ENCODE measurements at regions not wholly inside any gene's neighbourhood (a gene's known extent, or its start where the extent isn't known, plus 50 kb on each side); places are given as distances from the start of the nearest gene placed in this dataset.

GRCh38 chr6:71399279-71399678, 110.7 kb downstream of the OGFRL1 start:
- TF ChIP-seq POLR2A (IDR thresholded peaks at IDR 0.05), result no peak
- TF ChIP-seq, protein P1, sequence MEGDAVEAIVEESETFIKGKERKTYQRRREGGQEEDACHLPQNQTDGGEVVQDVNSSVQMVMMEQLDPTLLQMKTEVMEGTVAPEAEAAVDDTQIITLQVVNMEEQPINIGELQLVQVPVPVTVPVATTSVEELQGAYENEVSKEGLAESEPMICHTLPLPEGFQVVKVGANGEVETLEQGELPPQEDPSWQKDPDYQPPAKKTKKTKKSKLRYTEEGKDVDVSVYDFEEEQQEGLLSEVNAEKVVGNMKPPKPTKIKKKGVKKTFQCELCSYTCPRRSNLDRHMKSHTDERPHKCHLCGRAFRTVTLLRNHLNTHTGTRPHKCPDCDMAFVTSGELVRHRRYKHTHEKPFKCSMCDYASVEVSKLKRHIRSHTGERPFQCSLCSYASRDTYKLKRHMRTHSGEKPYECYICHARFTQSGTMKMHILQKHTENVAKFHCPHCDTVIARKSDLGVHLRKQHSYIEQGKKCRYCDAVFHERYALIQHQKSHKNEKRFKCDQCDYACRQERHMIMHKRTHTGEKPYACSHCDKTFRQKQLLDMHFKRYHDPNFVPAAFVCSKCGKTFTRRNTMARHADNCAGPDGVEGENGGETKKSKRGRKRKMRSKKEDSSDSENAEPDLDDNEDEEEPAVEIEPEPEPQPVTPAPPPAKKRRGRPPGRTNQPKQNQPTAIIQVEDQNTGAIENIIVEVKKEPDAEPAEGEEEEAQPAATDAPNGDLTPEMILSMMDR (IDR thresholded peaks at IDR 0.05), result no peak
